Choroid plexus epithelial cell (primary cell): ENCODE measurements at regions not wholly inside any gene's neighbourhood (a gene's known extent, or its start where the extent isn't known, plus 50 kb on each side); places are given as distances from the start of the nearest gene placed in this dataset.

ENCODE experiments used
- DNase-seq: peaks from one replicate; pipeline ENCODE4 v3.0.0-alpha.2; 2010; ENCODE audit warnings: low read depth
- H3K4me3 ChIP-seq: 2 replicates; pipeline ENCODE4 v1.5.1; 2011; ENCODE audit warnings: low read depth, mild to moderate bottlenecking, control low read depth, low read length, moderate library complexity
- TF ChIP-seq, protein P1 (sequence below): conservative IDR thresholded peaks from 2 replicates; pipeline ENCODE4 v1.5.1; 2011; ENCODE audit warnings: low read depth, mild to moderate bottlenecking, control low read depth, inconsistent platforms, low read length, moderate library complexity

DNA sequence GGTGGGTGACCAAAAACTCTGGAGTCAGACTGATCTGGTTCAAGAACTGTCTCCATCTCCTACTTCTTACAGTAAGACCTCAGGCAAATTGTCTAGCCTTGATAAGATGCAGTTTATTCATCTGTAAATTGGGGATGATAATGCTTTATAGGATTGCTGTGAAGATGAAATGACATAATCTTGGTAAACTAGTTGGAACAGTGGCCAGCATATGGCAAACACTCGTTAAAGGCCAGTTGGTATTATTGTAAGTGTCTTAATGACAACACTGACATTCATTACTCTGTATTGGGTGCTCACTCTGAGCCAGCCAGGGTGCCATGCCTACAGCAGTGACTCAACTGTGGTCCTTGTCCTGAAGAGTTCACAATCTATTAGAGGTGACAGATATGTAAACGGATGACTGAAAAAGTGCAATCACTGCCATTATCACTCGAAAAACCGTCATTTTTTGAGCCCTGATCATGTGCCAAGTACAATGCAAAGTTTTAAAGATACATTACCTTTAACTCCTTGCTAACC, 84.9 kb upstream of the HSPA9 start:
- TF ChIP-seq, protein P1, sequence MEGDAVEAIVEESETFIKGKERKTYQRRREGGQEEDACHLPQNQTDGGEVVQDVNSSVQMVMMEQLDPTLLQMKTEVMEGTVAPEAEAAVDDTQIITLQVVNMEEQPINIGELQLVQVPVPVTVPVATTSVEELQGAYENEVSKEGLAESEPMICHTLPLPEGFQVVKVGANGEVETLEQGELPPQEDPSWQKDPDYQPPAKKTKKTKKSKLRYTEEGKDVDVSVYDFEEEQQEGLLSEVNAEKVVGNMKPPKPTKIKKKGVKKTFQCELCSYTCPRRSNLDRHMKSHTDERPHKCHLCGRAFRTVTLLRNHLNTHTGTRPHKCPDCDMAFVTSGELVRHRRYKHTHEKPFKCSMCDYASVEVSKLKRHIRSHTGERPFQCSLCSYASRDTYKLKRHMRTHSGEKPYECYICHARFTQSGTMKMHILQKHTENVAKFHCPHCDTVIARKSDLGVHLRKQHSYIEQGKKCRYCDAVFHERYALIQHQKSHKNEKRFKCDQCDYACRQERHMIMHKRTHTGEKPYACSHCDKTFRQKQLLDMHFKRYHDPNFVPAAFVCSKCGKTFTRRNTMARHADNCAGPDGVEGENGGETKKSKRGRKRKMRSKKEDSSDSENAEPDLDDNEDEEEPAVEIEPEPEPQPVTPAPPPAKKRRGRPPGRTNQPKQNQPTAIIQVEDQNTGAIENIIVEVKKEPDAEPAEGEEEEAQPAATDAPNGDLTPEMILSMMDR: no peak
- no peak for DNase-seq
- no peak overlapping the region for H3K4me3 ChIP-seq

DNA sequence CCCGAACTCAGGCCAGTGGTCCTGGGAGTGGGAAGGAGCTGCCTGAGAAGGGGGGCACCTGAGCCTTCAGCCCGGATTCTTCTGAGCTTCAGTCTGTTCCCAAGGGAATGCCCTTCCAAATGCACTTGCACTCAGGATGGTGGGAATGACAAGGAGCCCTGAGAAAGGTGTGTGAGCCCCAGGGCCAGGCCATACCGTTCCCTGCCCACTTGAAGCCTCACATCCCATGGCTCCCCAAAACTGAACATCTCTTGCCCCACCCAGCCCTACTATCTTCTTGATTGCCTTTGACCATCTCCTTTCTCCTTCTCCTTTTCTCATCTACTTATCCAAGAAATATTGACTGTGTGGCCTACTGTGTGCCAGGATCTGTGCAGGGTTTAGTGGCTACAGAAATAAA, 84.4 kb upstream of the HSPA9 start:
- no peak for DNase-seq
- TF ChIP-seq, protein P1: no peak
- no peak overlapping the region for H3K4me3 ChIP-seq

DNA sequence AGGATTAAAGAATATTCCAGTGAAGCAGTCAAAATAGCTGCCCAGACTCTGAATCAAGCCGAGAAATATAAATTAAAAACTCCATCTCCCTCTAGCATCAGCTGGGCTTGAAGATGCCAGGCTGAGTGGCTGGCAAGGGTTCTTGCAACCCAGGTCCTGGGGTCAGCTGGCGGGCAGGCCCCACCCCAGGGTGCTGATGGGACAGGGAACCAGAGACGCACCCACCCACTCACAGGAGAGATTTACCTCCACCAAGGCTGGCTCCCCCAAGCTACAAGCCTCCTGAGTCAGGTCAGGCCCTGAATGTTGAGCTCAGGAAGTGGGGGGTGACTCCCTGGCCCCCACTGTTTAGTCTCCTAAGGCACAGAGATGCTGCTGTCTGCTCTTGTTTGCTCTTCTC, 83.9 kb upstream of the HSPA9 start:
- no peak for DNase-seq
- TF ChIP-seq, protein P1: no peak
- no peak overlapping the region for H3K4me3 ChIP-seq

DNA sequence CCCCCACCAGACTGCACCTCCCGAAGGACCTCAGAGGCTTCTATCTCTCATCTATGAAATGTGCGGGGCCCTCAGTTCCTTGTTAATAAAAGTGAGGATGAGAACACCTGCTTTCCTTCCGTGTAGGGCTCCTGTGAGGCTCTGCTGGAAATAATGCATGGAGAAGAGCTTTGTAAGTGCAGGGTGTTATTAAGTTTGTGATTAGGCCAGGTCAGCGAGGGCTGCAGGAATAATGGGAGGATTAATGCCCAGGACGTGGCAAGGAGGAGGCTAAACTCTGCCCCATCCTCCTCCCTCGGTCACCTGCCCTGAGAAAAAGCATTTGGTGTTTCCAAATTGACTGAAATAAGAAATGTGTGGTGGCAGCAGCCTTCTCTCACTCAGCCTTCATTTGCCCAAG, 83.5 kb upstream of the HSPA9 start:
- TF ChIP-seq, protein P1: no peak
- no peak for DNase-seq
- no peak overlapping the region for H3K4me3 ChIP-seq

DNA sequence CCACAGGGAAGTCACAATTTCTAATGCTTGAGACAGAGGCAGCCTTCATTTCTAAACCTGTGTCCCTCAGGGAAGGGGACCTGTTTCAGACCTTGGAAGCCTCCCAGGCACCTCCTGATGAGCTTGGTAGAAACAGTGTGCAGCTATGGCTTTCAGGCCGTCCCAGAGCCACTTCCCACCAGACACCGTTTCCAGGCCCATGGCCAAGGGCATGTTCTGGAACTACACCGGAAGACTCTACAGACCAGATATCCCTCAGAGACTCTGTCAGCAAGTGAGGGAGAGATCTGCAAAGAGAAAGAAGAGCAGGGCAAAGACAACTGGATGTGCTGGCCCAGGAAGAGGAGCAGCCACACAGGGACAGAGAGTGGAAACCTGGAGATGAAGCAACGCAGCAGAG, 82.2 kb upstream of the HSPA9 start:
- H3K4me3 ChIP-seq: no peak overlapping the region
- TF ChIP-seq, protein P1: no peak
- no peak for DNase-seq

DNA sequence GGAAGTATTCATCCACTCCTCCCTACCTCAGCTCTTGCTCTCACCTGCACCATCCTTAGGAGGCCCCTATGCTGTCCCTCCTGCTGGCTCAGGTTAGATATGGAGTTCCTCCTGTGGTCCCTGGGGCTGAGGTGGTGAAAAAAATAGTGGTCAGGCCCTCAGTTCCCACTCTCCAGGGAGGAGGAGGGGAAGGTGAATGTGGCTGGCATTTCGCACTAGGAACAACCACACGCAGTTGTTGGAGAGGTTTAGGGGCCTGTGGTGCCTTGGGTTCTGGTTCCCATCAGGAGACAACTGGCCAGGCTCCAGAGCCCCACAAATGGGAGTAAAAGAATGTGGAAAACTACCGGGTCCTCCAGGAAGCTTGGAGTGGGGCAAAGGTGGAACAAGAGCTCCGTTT, 81.7 kb upstream of the HSPA9 start:
- no peak overlapping the region for H3K4me3 ChIP-seq
- no peak for DNase-seq
- TF ChIP-seq, protein P1: no peak

DNA sequence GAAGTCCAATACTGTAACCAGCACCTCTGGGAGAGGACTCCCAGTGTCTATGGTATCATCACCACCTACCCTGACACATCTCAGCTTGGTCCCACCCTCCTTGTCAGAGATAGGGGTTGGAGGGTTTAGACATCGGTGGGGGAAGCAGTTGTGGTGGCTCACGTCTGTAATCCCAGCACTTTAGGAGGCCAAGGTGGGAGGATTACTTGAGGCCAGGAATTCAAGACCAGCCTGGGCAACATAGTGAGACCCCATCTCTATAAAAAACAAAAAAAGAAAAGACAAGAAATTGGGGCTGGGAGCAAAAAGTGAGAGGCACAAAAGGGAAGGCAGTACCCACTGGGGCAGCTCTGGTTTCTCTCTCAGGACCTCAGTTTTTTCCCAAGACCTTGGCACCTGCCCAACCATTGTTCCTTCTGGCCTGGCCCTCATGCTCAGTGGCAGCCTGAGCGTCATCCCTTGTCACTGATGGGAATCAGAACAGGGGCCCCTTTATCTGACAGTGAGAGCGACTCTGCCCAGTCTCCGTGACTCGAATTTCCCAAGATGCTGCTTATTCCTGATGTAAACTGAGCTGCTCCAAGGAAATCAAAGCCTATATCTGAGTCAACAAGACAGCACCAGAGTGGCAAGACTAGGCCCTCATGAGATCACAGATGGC, 80.5 kb upstream of the HSPA9 start:
- TF ChIP-seq, protein P1: no peak

More for the DNA sequence above, 80.5 kb upstream of the HSPA9 start:
- no peak overlapping the region for H3K4me3 ChIP-seq
- DNase-seq: no peak
